Right ventricle myocardium inferior (tissue), 1 donor: ENCODE measurements at regions not wholly inside any gene's neighbourhood (a gene's known extent, or its start where the extent isn't known, plus 50 kb on each side); places are given as distances from the start of the nearest gene placed in this dataset.
"Not testable (repeated sequence)": the region's sequence is repeated elsewhere in the genome, so short reads cannot be mapped to it uniquely, and the experiment has no call there.

ENCODE experiments used
- ATAC-seq: fragments of 200-7000 bp; cut with Tn5 transposase; one replicate; pipeline ENCODE4 v1.9.1; 2020; ENCODE audit warnings: mild to moderate bottlenecking, moderate library complexity
- DNase-seq: peaks from one replicate; pipeline ENCODE4 v3.0.0; 2021; ENCODE audit errors: missing footprints
- intact Hi-C: fragments of 100-400 bp; cut with DNase I; formaldehyde crosslinking; loops from one replicate; pipeline ENCODE4 v1.11.0; 2022
- donor health status: DM: no; HTN: yes; CAD: no; lungs with severe emphysema.

DNA sequence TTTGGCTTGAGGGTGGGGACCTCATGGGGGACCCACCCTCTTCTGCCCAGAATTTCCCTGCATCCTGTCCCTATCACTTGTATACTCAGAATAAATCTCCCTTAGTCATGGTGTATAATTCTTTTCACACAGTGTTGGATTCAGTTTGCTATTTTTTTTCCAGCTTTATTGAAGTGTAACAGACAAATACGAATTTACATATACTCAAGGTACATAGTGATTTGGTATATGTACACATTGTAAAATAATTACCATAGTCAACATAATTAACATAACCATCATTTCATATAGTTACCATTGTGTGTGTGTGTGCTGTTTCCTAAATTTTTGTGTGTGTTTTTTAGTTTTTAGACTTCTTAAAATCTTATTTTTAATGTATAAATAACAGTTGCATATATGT lies 269.9 kb downstream of the CNTNAP3 start:
- DNase-seq, ATAC-seq, intact Hi-C loops: not testable (repeated sequence)

DNA sequence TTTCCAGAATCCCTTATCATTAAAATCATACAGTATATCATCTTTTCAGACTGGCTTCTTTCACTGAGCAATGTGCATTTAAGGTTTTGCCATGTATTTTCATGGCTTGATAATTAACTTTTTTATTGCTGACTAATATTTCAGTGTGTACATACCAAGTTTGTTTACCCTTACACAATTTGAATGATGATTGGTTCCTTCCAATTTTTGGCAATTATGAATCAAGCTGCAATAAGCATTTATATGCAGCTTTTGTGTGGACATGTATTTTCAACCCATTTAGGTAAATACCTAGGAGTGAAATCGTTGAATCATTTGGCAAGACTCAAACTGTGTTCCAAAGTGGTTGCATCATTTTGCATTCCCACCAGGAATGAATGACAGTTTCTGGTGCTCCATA lies 272.8 kb downstream of the CNTNAP3 start:
- ATAC-seq, intact Hi-C loops, DNase-seq: not testable (repeated sequence)

DNA sequence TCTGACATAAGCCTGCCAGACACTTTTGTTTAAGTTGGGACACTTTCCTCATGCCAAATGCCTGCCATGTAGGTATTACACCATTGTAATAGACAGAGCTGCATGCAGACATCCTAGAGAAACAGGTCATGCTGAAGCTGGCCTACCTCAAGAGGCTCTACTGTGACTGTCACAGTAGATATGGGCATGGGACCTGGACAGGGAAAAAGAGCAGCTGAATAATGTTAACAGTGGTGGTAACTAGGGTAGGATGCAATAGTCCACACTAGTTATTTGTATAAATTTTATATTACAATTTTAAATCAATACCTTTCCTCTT lies 273.2 kb downstream of the CNTNAP3 start:
- ATAC-seq, intact Hi-C loops, DNase-seq: not testable (repeated sequence)

DNA sequence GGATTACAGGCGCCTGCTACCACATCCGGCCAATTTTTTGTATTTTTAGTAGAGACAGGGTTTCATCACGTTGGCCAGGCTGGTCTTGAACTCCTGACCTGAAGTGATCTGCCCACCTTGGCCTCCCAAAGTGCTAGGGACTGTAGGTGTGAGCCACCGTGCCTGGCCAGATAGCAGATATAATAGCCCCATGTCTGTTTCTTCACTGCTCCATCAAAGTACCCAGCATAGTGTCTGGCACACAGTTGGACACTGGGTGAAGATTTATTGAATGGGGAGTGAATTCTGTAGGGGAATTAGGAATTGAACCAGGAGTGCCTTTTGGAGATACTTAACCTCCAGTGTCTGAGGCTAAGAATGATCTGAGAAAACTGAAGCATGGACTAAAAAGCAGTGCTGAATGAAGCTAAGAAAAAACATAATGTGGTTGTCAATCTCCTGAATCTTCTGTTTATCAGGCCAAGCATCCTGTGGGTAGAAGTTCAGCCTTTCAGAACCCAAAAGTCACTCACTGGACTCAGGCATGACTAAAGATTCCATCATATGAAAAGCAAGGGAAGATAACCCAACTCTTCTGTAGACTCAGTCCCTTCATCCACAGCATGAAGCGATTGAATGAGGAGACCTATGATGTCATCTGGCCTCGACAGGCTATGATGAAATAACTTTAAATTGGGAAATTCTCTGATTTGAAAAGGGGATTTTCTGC lies 273.7 kb downstream of the CNTNAP3 start:
- intact Hi-C loops, ATAC-seq, DNase-seq: not testable (repeated sequence)

DNA sequence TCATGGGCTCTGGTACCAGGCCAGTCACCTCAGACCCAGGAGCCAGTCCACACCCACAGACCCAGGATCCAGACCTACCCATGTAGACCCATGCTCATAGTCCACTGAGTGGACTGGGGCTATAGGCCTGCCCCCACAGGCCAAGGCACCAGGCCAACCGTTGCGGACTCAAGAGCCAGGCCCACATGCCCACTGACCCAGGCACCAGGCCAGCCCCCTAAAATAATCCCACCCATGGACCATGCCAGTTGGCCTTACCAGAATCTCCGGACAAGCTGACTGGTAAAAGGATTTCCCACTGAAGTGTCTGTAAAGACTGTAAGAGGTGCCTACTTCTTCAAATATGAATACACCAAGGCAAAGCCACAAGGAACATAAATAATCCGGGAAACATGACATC lies 278.2 kb downstream of the CNTNAP3 start:
- intact Hi-C loops, ATAC-seq, DNase-seq: not testable (repeated sequence)

DNA sequence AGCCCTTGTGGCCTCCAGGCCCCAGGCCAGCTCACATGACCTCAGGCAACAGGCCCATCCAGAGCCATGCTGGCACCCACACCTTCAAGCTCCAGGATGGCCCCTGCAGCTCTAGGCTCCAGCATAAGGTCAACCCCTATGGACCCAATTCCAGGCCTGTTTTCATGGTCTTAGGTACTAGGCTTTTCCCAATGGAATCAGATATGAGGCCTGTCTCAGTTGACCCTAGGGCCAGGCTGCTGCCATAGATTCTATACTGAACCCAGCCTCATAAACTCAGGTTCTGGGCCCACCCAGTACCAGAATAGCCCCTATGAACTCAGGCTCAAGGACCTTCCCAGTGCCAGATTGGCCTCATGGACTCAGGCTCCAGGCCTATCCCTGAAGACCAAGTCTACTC lies 278.6 kb downstream of the CNTNAP3 start:
- peak; percentile 28 for ATAC-seq
- intact Hi-C loops, DNase-seq: not testable (repeated sequence)

DNA sequence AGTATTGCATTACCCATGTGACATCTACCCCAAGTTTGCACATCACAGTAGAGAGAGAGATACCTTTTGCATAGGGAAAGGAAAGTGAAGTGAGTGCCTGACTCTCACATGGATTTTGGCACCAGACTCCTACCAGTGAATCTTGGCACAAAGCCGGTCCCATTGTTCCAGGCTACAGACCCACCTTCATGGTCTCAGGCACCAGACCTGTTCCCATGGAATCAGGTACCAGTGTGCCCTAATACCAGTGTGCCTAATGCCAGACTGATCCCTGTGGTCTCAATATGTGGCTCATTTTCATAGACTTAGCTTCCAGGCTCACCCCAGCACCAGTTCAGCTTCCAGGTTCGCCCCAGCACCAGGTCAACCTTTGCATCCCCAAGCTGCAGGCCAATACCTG lies 279.1 kb downstream of the CNTNAP3 start:
- peak; percentile 28 for ATAC-seq
- DNase-seq, intact Hi-C loops: not testable (repeated sequence)

DNA sequence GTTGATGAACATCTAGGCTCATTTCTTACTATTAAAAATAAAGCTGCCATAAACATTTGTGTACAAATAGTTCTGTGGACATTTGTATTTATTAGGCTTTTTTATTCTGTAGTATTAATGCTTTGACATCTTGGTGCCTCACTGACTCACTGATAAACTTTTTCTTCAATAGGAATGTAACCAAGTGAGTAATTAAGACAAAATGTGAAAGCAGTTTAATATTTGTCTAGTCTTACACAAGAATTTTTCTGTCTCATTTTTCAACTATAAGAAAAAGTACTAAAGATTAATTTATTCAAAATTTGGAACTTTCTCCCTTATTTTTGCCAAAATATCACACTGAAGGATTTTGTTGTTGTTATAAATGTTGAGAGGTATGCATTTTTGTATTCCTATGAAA lies 282.2 kb downstream of the CNTNAP3 start:
- intact Hi-C loops, DNase-seq, ATAC-seq: not testable (repeated sequence)

DNA sequence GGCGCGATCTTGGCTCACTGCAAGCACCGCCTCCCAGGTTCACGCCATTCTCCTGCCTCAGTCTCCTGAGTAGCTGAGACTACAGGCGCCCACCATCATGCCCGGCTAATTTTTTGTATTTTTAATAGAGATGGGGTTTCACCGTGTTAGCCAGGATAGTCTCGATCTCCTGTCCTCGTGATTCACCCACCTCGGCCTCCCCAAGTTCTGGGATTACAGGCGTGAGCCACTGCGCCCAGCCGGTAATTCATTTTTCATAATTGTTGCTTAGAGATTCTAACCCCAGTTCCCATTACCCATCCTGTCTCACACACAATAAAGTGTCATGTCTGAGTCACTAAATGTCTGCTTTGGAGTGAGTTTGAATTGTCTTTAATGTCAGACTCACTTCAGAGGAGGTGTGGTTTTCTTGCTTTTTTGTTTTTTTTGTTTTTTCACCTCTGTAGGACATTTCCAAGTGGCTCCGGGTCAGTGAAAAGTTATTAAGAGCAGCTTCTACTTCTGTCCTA lies 281.2 kb upstream of the FAM240B start:
- ATAC-seq, intact Hi-C loops, DNase-seq: not testable (repeated sequence)

DNA sequence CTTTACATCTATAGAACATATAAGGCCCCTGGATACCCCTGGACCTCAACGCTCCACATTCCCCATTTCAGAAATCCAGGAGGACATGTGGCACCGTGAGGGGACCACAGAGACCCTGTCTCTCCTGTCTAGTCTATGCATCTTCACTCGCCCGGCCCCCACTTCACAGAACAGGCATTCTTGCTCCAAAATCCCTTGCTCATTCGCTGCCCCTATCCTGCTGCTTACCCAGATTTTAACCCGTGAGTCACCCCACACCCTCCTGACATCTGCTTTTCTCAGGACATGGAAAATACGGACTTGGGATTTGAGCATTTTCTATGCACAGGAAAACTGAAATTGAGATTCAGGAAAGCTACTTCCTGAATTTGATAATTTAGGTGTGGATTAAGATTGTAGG lies 279.3 kb upstream of the FAM240B start:
- ATAC-seq = peak; percentile 20
- intact Hi-C loops = not testable (repeated sequence)

DNA sequence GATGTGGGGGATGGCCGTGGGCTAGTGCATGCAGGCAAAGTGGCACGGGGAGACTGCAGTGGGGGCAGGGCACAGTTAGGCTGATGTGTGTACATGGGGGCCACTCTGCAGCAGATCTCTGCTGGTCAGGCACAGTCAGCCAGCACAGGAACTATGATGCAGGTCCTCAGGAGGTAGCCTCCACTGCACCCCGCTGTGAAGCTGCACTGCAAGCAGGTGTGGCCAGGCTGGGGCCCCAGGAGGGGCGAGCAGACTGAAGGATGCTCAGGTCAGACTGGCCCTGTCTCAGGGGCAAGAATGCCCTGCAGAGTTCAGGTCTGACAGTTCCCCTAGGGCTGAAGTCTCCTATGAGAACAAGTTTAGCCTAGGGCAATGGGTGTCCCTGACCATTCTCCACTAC lies 273.8 kb upstream of the FAM240B start:
- DNase-seq, intact Hi-C loops: not testable (repeated sequence)

More for the DNA sequence above, 279.3 kb upstream of the FAM240B start:
- DNase-seq = not testable (repeated sequence)

DNA sequence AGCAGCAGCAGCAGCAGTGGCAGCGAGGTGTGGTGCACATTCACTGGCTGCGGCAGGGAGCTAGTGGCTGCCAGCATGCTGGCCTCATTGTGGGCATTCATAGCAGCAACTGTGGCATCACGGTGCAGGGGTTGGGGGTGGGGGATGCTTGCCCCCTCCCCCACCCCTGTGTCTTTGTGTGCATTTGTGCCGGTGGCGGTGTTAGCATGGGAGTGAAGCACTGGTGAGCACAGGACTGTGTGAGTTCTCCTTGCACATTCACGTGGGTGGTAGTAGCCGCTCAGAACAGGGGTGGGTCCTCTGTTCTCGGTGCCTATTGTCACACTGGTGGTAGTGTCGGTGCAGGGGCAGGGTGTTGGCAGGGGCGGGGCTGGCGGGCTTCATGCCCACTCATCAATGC lies 273.2 kb upstream of the FAM240B start:
- intact Hi-C loops, DNase-seq: not testable (repeated sequence)
- ATAC-seq = peak; percentile 44

More for the DNA sequence above, 273.8 kb upstream of the FAM240B start:
- peak; percentile 26 for ATAC-seq

DNA sequence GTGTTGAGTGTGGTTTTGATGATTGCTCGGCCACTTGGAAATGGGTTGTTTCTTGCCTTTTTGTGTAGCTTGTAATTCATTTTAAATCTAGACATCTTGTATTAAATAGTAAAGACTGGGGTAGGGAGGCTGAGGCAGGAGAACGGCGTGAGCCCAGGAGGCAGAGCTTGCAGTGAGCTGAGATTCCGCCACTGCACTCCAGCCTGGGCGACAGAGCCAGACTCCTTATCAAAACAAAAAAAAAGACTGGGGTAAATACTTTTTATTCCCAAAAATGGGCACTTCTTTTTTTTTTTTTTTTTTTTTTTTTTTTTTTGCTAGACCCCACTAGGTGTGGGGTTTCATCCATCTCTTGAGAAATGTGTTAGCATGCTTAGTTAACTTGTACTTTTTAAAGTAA lies 258.8 kb upstream of the FAM240B start:
- DNase-seq, ATAC-seq, intact Hi-C loops: not testable (repeated sequence)

DNA sequence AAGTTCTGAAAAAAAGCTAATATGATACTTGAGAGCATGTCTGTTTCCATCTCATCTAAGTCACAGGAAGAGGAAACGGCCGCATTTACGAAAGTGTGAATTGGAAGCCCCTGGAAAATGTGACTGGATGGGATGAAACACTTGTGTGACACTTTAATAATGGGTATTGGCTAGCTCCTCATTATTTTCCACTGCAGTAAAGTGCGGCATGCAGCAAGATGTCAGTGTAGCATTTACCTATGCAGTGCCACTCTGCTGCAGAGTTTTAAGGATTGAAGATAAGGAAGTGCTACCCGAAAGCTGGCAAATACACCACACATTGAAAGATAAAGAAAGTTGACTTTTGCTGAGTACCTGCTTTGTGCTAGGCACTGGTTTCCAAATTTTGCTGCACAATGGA lies 249.5 kb upstream of the FAM240B start:
- DNase-seq, intact Hi-C loops, ATAC-seq: not testable (repeated sequence)

DNA sequence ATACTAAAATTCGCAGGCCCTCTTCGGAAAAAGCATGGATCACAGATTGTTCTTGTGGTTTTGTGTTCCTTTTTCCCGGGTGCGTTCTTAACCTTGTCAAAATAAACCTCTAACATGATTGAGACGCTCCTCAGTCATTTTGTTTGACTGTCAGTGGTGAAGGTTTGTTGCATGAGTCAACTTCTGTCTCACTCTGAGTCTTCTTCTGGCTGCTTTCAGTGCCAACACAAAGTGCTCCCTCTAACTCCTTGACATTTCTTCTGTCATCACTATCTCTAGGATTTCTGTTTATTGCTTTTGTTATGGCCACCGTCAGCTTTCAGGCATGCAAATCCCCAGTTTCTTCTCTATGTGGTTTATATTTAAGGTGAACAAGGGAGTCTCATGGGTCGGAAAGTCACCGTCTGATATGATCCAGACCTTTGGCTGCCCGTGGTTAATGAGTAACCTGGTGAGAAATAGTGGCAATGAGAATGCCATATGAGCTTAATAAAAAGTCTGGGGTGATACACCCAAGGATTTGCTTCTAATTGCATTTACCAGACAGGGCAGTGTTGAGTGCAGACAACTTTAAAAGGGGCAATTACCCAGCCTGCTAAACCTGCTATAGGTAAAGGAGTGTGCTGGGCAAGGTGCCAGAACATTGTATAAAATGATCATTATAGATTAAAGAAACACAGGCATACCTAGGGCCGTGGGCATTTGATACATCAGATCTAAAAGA lies 248.9 kb upstream of the FAM240B start:
- ATAC-seq = peak; percentile 25
- DNase-seq, intact Hi-C loops: not testable (repeated sequence)

DNA sequence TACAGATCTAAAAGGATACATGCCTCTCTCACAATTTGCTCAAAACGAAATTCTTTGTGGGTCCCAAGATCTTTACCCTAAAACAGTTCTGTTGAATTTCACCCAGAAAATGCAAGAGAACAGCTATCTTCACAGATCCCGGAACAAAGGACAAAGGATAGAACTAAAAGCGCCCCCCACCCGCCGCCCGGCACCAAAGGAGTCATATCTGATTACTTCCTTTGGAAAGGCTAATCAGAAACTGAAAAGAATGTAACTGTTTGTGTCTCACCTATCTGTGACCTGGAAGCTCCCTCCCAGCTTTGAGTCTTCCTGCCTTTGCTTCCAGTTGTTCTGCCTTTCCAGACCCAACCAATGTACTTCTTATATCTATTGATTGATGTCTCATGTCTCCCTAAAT lies 247.9 kb upstream of the FAM240B start:
- DNase-seq, intact Hi-C loops, ATAC-seq: not testable (repeated sequence)

DNA sequence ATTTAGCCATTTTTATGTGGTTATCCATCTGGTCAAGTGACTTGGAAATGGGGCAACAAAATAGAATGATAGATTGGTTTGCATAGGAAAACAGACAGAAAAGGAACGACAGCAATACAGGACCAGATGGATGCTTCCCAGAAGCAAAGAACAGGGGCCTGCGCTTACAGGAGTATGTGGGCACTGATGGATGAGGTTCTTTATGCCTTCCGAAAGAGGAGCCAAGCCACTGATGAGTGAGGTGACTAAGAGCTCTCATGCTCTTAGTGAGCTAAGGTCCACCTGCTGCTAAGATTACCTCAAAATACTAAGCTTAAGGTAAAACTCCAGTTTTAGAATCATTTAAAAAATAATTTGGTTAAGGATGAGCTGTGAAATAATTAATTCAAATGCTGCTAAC lies 247.4 kb upstream of the FAM240B start:
- intact Hi-C loops, DNase-seq, ATAC-seq: not testable (repeated sequence)

DNA sequence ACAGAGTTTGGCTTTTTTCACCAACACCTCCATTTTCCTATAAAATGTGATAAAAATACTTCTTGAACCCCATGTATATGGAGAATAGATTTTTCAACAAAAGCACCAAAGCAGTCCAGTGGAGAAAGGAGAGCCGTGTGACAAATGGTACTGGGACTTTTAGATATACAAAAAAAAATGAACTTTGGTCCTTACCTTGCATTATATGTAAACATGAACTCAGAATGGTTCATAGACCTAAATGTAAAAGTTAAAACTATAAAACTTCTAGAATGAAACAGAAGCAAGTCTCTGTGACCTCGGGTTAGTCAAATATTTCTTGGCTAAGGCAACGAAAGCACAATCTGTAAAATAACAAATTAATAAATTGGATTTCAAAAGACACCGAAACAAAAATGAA lies 239.9 kb upstream of the FAM240B start:
- intact Hi-C loops, DNase-seq, ATAC-seq: not testable (repeated sequence)

DNA sequence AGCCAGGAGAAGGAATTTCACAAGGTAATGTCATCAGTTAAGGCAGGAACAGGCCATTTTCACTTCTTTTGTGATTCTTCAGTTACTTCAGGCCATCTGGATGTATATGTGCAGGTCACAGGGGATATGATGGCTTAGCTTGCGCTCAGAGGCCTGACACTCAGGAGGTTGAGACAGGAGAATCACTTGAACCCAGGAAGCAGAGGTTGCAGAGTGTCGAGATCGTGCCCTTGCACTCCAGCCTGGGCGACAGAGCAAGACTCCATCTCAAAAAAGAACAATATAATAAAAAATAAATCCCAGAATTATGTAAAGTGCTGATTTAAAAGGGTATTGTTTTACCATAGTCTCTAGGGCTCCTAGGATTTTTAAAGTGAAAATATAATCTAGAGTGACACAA lies 235.9 kb upstream of the FAM240B start:
- peak; percentile 7 for DNase-seq
- ATAC-seq, intact Hi-C loops: not testable (repeated sequence)
